Suprapubic skin (tissue), 4 donors: ENCODE measurements at regions not wholly inside any gene's neighbourhood (a gene's known extent, or its start where the extent isn't known, plus 50 kb on each side); places are given as distances from the start of the nearest gene placed in this dataset.

ENCODE experiments used
- EP300 ChIP-seq: sonication (generic); formaldehyde crosslinking; IDR thresholded peaks from one replicate; pipeline ENCODE4 v1.6.1; 2017; ENCODE audit warnings: antibody characterized with exemption
- POLR2A ChIP-seq, 2 donors: fragments of 450-650 bp; IDR thresholded peaks; one replicate each; pipeline ENCODE4 v1.6.1; 2017; ENCODE audit warnings: antibody characterized with exemption in 2 of 2, mild to moderate bottlenecking in 2 of 2, moderate library complexity in 2 of 2
- POLR2AphosphoS5 ChIP-seq, 3 donors: sonication (generic); formaldehyde crosslinking; IDR thresholded peaks; one replicate each; pipeline ENCODE4 v1.6.1; 2017; ENCODE audit warnings: antibody characterized with exemption in 3 of 3
- TF ChIP-seq, protein P1 (sequence below), 2 donors: fragments of 200-600 bp in 1 of 2; fragments of 450-650 bp in 1 of 2; sonication (generic) in 1 of 2; IDR thresholded peaks; one replicate each; pipeline ENCODE4 v1.5.1; 2016 to 2019; ENCODE audit warnings: antibody characterized with exemption in 2 of 2, mild to moderate bottlenecking in 1 of 2, moderate library complexity in 1 of 2

GRCh38 chr12:105723066-105723465, 392.6 kb downstream of the C12orf75 start:
- TF ChIP-seq, protein P1, sequence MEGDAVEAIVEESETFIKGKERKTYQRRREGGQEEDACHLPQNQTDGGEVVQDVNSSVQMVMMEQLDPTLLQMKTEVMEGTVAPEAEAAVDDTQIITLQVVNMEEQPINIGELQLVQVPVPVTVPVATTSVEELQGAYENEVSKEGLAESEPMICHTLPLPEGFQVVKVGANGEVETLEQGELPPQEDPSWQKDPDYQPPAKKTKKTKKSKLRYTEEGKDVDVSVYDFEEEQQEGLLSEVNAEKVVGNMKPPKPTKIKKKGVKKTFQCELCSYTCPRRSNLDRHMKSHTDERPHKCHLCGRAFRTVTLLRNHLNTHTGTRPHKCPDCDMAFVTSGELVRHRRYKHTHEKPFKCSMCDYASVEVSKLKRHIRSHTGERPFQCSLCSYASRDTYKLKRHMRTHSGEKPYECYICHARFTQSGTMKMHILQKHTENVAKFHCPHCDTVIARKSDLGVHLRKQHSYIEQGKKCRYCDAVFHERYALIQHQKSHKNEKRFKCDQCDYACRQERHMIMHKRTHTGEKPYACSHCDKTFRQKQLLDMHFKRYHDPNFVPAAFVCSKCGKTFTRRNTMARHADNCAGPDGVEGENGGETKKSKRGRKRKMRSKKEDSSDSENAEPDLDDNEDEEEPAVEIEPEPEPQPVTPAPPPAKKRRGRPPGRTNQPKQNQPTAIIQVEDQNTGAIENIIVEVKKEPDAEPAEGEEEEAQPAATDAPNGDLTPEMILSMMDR (IDR thresholded peaks at IDR 0.05): no peak
- TF ChIP-seq EP300 (no peak), POLR2A (IDR thresholded peaks at IDR 0.05) (no peak), POLR2AphosphoS5 (IDR thresholded peaks at IDR 0.05) (no peak)
